Neural cell (in vitro differentiated cells): ENCODE measurements at regions not wholly inside any gene's neighbourhood (a gene's known extent, or its start where the extent isn't known, plus 50 kb on each side); places are given as distances from the start of the nearest gene placed in this dataset.

Source experiments
- CTCF ChIP-seq: fragments of 450-650 bp; IDR thresholded peaks from 2 replicates; pipeline ENCODE4 v1.5.1; 2014; ENCODE audit warnings: antibody characterized with exemption, mild to moderate bottlenecking, moderate library complexity; ENCODE audit not compliant: poor library complexity, severe bottlenecking
- EP300 ChIP-seq: fragments of 450-650 bp; conservative IDR thresholded peaks from 2 replicates; pipeline ENCODE4 v1.6.1; 2014; ENCODE audit warnings: antibody characterized with exemption, mild to moderate bottlenecking, moderate library complexity; ENCODE audit not compliant: poor library complexity, severe bottlenecking
- EZH2 ChIP-seq: fragments of 200-600, 300-800 bp; shearing (Covaris generic), sonication (generic); IDR thresholded peaks from 2 replicates; pipeline ENCODE4 v1.6.1; 2014; ENCODE audit warnings: antibody characterized with exemption, low read length, borderline replicate concordance, mild to moderate bottlenecking; ENCODE audit not compliant: insufficient read depth, poor library complexity, severe bottlenecking
- MXI1 ChIP-seq: fragments of 450-650 bp; conservative IDR thresholded peaks from 2 replicates; pipeline ENCODE4 v1.6.1; 2014; ENCODE audit warnings: antibody characterized with exemption, mild to moderate bottlenecking; ENCODE audit not compliant: poor library complexity, severe bottlenecking
- POLR2AphosphoS5 ChIP-seq: IDR thresholded peaks from 2 replicates; pipeline ENCODE4 v1.6.1; 2012
- RAD21 ChIP-seq: fragments of 450-650 bp; conservative IDR thresholded peaks from 2 replicates; pipeline ENCODE4 v1.6.1; 2014; ENCODE audit warnings: antibody characterized with exemption, mild to moderate bottlenecking, moderate library complexity
- SMC3 ChIP-seq: fragments of 450-650 bp; conservative IDR thresholded peaks from 2 replicates; pipeline ENCODE4 v1.6.1; 2014; ENCODE audit warnings: antibody characterized with exemption, mild to moderate bottlenecking, moderate library complexity; ENCODE audit not compliant: poor library complexity
- TAF1 ChIP-seq: IDR thresholded peaks from 2 replicates; pipeline ENCODE4 v1.6.1; 2012; ENCODE audit warnings: low read depth
- TF ChIP-seq, protein P1 (sequence below): IDR thresholded peaks from 2 replicates; pipeline ENCODE4 v1.6.1; 2012; ENCODE audit warnings: borderline replicate concordance

DNA sequence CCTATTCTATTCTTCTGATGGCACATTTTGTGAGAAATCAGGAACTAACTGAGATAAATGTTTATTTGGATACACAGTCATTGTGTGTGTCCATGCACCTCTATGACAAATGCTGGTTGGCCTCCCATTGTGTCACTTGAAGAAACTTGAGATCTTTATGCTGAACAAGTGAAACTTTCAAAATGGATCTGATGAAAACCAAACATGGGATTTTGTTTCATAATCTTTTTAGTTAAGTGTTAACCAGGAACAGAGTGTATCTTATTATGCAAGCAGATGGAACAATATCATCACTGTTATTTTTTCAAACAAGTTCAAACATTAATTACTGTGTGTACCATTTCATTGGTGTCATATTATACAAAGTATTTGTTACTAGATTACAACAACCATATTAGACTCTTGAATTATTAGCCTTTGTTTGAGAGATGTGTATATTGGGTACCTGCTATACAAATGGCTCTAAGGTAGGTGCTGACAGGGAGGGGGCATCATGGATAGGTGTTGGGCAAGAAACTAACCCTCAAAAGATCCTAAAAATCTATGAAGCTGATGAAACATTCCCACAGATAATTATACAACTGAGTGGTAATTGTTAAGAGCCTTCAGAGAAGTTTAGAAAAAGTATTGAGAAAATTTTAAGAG, 159.8 kb downstream of the PALM2AKAP2 start:
- TF ChIP-seq CTCF (no peak), EP300 (no peak), POLR2AphosphoS5 (no peak), EZH2 (no peak), TAF1 (no peak), SMC3 (no peak), MXI1 (no peak), RAD21 (no peak)
- TF ChIP-seq, protein P1, sequence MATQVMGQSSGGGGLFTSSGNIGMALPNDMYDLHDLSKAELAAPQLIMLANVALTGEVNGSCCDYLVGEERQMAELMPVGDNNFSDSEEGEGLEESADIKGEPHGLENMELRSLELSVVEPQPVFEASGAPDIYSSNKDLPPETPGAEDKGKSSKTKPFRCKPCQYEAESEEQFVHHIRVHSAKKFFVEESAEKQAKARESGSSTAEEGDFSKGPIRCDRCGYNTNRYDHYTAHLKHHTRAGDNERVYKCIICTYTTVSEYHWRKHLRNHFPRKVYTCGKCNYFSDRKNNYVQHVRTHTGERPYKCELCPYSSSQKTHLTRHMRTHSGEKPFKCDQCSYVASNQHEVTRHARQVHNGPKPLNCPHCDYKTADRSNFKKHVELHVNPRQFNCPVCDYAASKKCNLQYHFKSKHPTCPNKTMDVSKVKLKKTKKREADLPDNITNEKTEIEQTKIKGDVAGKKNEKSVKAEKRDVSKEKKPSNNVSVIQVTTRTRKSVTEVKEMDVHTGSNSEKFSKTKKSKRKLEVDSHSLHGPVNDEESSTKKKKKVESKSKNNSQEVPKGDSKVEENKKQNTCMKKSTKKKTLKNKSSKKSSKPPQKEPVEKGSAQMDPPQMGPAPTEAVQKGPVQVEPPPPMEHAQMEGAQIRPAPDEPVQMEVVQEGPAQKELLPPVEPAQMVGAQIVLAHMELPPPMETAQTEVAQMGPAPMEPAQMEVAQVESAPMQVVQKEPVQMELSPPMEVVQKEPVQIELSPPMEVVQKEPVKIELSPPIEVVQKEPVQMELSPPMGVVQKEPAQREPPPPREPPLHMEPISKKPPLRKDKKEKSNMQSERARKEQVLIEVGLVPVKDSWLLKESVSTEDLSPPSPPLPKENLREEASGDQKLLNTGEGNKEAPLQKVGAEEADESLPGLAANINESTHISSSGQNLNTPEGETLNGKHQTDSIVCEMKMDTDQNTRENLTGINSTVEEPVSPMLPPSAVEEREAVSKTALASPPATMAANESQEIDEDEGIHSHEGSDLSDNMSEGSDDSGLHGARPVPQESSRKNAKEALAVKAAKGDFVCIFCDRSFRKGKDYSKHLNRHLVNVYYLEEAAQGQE: no peak
